Muscle layer of duodenum (tissue), 2 donors: ENCODE measurements at regions not wholly inside any gene's neighbourhood (a gene's known extent, or its start where the extent isn't known, plus 50 kb on each side); places are given as distances from the start of the nearest gene placed in this dataset.
"Not testable (repeated sequence)": the region's sequence is repeated elsewhere in the genome, so short reads cannot be mapped to it uniquely, and the experiment has no call there.

ENCODE experiments used
- H3K27ac ChIP-seq: one replicate; pipeline ENCODE4 v1.7.0; 2013; ENCODE audit warnings: mild to moderate bottlenecking, low read length
- H3K27me3 ChIP-seq: one replicate; pipeline ENCODE4 v1.7.0; 2013; ENCODE audit warnings: low read depth, mild to moderate bottlenecking, control low read depth, low read length
- H3K36me3 ChIP-seq, 2 donors: one replicate each; pipeline ENCODE4 v1.7.0; 2013; ENCODE audit warnings: low read length in 2 of 2, control low read depth in 1 of 2, mild to moderate bottlenecking in 1 of 2; ENCODE audit not compliant: insufficient read depth in 2 of 2, control insufficient read depth in 1 of 2
- H3K4me1 ChIP-seq, 2 donors: one replicate each; pipeline ENCODE4 v1.7.0; 2013; ENCODE audit warnings: low read length in 2 of 2, mild to moderate bottlenecking in 2 of 2, control low read depth in 1 of 2, moderate library complexity in 1 of 2; ENCODE audit not compliant: insufficient read depth in 2 of 2, control insufficient read depth in 1 of 2
- H3K4me3 ChIP-seq, 2 donors: one replicate each; pipeline ENCODE4 v1.7.0; 2013; ENCODE audit warnings: low read length in 2 of 2, low read depth in 1 of 2, mild to moderate bottlenecking in 1 of 2
- H3K9me3 ChIP-seq, 2 donors: one replicate each; pipeline ENCODE4 v1.7.0; 2013; ENCODE audit warnings: low read length in 2 of 2, control low read depth in 1 of 2, mild to moderate bottlenecking in 1 of 2; ENCODE audit not compliant: control insufficient read depth in 1 of 2
- donor health status: healthy.

GRCh38 chr13:54415753-54416366 is 1387.2 kb downstream of the OLFM4 start:
- no peaks in the 10 kb centered on the region for H3K4me1 ChIP-seq
- H3K9me3 ChIP-seq = peaks cover 0 to 6% of the 10 kb centered on the region in 2 donors
- no peaks in the 10 kb centered on the region for H3K36me3 ChIP-seq

GRCh38 chr13:54422946-54423345 is 1394.3 kb downstream of the OLFM4 start:
- H3K9me3 ChIP-seq, H3K36me3 ChIP-seq, H3K4me3 ChIP-seq, H3K27me3 ChIP-seq, H3K4me1 ChIP-seq, H3K27ac ChIP-seq: not testable (repeated sequence)

More at GRCh38 chr13:54415753-54416366, 1387.2 kb downstream of the OLFM4 start:
- H3K27ac ChIP-seq = no peak overlapping the region
- H3K27me3 ChIP-seq = no peaks in the 10 kb centered on the region
- no peak overlapping the region for H3K4me3 ChIP-seq

GRCh38 chr13:54424344-54424743 is 1395.7 kb downstream of the OLFM4 start:
- Histone ChIP-seq H3K27ac (no peak overlapping the region), H3K27me3 (no peaks in the 10 kb centered on the region), H3K4me1 (no peaks in the 10 kb centered on the region), H3K9me3 (no peaks in the 10 kb centered on the region), H3K4me3 (no peak overlapping the region), H3K36me3 (no peaks in the 10 kb centered on the region)

GRCh38 chr13:54433493-54434206 is 1405.0 kb downstream of the OLFM4 start:
- no peaks in the 10 kb centered on the region for H3K9me3 ChIP-seq
- no peaks in the 10 kb centered on the region for H3K27me3 ChIP-seq

GRCh38 chr13:54440853-54441400 is 1412.3 kb downstream of the OLFM4 start:
- H3K4me1 ChIP-seq, H3K27me3 ChIP-seq, H3K36me3 ChIP-seq, H3K27ac ChIP-seq, H3K9me3 ChIP-seq, H3K4me3 ChIP-seq: not testable (repeated sequence)

More at GRCh38 chr13:54433493-54434206, 1405.0 kb downstream of the OLFM4 start:
- Histone ChIP-seq H3K4me3 (no peak overlapping the region), H3K27ac (no peak overlapping the region), H3K4me1 (no peaks in the 10 kb centered on the region), H3K36me3 (no peaks in the 10 kb centered on the region)

GRCh38 chr13:54445453-54445852 is 1416.8 kb downstream of the OLFM4 start:
- Histone ChIP-seq H3K36me3 (no peaks in the 10 kb centered on the region), H3K4me3 (no peak overlapping the region), H3K9me3 (no peaks in the 10 kb centered on the region), H3K4me1 (no peaks in the 10 kb centered on the region), H3K27ac (no peak overlapping the region), H3K27me3 (no peaks in the 10 kb centered on the region)

- no peaks in the 10 kb centered on the region for H3K27me3 ChIP-seq
- no peaks in the 10 kb centered on the region for H3K9me3 ChIP-seq
- H3K4me1 ChIP-seq = no peaks in the 10 kb centered on the region
- H3K4me3 ChIP-seq = no peak overlapping the region
- H3K36me3 ChIP-seq = no peaks in the 10 kb centered on the region
- H3K27ac ChIP-seq = no peak overlapping the region
These were observed 1417.3 kb downstream of the OLFM4 start for GRCh38 chr13:54445865-54446264.

- H3K4me3 ChIP-seq = no peak overlapping the region
- H3K4me1 ChIP-seq = no peaks in the 10 kb centered on the region
- H3K36me3 ChIP-seq = no peaks in the 10 kb centered on the region
- H3K9me3 ChIP-seq = no peaks in the 10 kb centered on the region
- no peak overlapping the region for H3K27ac ChIP-seq
- H3K27me3 ChIP-seq = no peaks in the 10 kb centered on the region
These were observed 1421.3 kb downstream of the OLFM4 start for GRCh38 chr13:54449922-54450321.

- Histone ChIP-seq H3K27ac (no peak overlapping the region), H3K9me3 (no peaks in the 10 kb centered on the region), H3K36me3 (no peaks in the 10 kb centered on the region), H3K4me3 (no peak overlapping the region), H3K4me1 (no peaks in the 10 kb centered on the region), H3K27me3 (no peaks in the 10 kb centered on the region)
These were observed 1455.6 kb downstream of the OLFM4 start for GRCh38 chr13:54484166-54484565.

GRCh38 chr13:54486421-54487166 is 1458.0 kb downstream of the OLFM4 start:
- H3K4me3 ChIP-seq = no peak overlapping the region
- H3K36me3 ChIP-seq = no peaks in the 10 kb centered on the region
- H3K27me3 ChIP-seq = no peaks in the 10 kb centered on the region
- no peaks in the 10 kb centered on the region for H3K9me3 ChIP-seq
- no peak overlapping the region for H3K27ac ChIP-seq
- no peaks in the 10 kb centered on the region for H3K4me1 ChIP-seq

- H3K4me3 ChIP-seq = no peak overlapping the region
- H3K4me1 ChIP-seq = no peaks in the 10 kb centered on the region
- H3K27ac ChIP-seq = no peak overlapping the region
- no peaks in the 10 kb centered on the region for H3K27me3 ChIP-seq
- no peaks in the 10 kb centered on the region for H3K36me3 ChIP-seq
- H3K9me3 ChIP-seq = no peaks in the 10 kb centered on the region
These were observed 1460.7 kb downstream of the OLFM4 start for GRCh38 chr13:54489359-54489758.
